ENCODE measurements at regions not wholly inside any gene's neighbourhood (a gene's known extent, or its start where the extent isn't known, plus 50 kb on each side); places are given as distances from the start of the nearest gene placed in this dataset.

GRCh38 chr3:72530426-72530825, 317.8 kb downstream of the SHQ1 start:
- DNase-seq (no peak), ATAC-seq (no peak)
- H3K4me3 Mint-ChIP-seq, result no peak overlapping the region
- ChIA-PET CTCF (interaction anchor here (0.5 kb wide), 1 partner anchor 801 kb away, joined by 3 read pairs; no protein-coding TSS in a partner anchor), POLR2A (no interaction called here)
- no peak overlapping the region for H3K27ac Mint-ChIP-seq
- H3K36me3 Mint-ChIP-seq (ENCODE audit: low read depth), result peaks cover 4% of the 10 kb centered on the region
- peaks cover 10% of the 10 kb centered on the region for H3K4me1 Mint-ChIP-seq
- intact Hi-C loops (cut with DNase I, micrococcal nuclease), result no loop called here
- peaks cover 13% of the 10 kb centered on the region for H3K27me3 Mint-ChIP-seq
- H3K9me3 Mint-ChIP-seq (ENCODE audit: low read depth), result peaks cover 7% of the 10 kb centered on the region

DNA sequence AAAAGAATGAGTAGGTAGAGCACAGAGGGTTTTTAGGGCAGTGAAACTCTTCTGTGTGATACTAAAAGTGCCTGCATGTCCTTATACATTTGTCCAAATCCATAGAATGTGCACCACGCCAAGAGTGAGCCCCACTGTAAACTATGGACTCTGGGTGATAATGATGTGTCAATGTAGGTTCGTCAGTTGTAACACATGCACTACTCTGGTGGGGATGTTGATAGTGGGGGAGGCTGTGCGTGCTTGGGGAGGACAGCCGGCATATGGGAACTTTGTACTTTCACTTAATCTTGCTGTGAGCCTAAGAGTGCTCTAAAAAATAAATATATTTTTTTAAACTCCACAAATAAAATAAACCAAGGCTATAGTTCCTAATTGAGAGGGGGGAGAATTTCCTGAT, 319.2 kb downstream of the SHQ1 start:
- H3K36me3 Mint-ChIP-seq (ENCODE audit: low read depth), result peaks cover 4% of the 10 kb centered on the region
- CTCF ChIA-PET, result no interaction called here

DNA sequence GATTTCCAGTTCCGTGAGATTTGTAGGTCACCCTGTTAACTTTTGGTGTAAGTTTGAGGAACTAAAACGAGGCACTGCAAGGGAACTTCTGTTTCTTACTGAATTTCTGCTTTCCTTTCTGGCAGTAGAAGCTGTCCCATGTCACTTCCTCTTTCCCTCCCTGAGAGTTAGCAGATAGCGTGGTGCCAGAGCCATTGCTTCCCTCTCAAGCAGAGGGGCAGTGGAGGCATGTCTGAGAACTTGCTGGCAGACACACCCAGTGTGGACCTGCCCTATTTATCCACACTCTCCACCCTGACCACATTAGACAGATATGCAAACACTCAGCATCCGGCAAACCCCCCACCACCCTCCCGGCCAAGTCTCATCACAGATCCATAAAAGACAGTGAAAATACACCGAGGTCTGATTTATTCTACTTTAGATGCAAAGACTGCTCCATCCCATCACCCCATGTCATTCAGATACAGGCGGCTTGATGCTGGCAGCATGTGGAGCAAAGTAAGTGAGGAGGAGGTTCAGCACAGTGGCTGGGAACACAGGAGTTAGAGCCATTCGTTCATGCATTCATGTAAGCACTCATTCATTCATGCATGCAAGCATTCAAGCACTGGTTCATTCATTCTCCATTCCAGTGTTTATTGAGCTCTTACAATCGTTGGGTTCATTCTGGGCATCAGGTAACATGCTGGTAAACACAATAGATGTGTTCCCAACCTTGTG, 324.7 kb downstream of the SHQ1 start:
- CTCF ChIA-PET, result no interaction called here
- DNase-seq (no peak), ATAC-seq (no peak)
- H3K9me3 Mint-ChIP-seq (ENCODE audit: low read depth), result no peaks in the 10 kb centered on the region
- H3K27me3 Mint-ChIP-seq, result no peaks in the 10 kb centered on the region
- POLR2A ChIA-PET, result interaction anchor here (1.1 kb wide), 1 partner anchor 110 kb away, joined by 3 read pairs; no protein-coding TSS in a partner anchor
- intact Hi-C loops (cut with DNase I, micrococcal nuclease), result loop anchor here (5.0 kb wide), 2 partner anchors 199 to 299 kb away; no protein-coding TSS in a partner anchor
- H3K27ac Mint-ChIP-seq, result peak overlapping the region; percentile 55
- H3K4me3 Mint-ChIP-seq, result no peak overlapping the region
- peaks cover 45% of the 10 kb centered on the region for H3K4me1 Mint-ChIP-seq
- no peaks in the 10 kb centered on the region for H3K36me3 Mint-ChIP-seq (ENCODE audit: low read depth)

More for the DNA sequence above, 319.2 kb downstream of the SHQ1 start:
- peaks cover 11% of the 10 kb centered on the region for H3K27me3 Mint-ChIP-seq
- ATAC-seq, result no peak
- DNase-seq, result no peak
- peaks cover 10% of the 10 kb centered on the region for H3K4me1 Mint-ChIP-seq
- no peak overlapping the region for H3K4me3 Mint-ChIP-seq
- intact Hi-C loops (cut with DNase I, micrococcal nuclease), result no loop called here
- POLR2A ChIA-PET, result no interaction called here
- H3K9me3 Mint-ChIP-seq (ENCODE audit: low read depth), result peaks cover 7% of the 10 kb centered on the region
- no peak overlapping the region for H3K27ac Mint-ChIP-seq

- ChIA-PET CTCF (interaction anchor here (0.7 to 1.6 kb wide), 6 partner anchors 12 to 329 kb away, joined by 3 to 10 read pairs (median 3); no protein-coding TSS in a partner anchor), POLR2A (interaction anchor here (0.5 to 1.1 kb wide), 4 partner anchors 33 to 689 kb away, joined by 3 read pairs; no protein-coding TSS in a partner anchor)
- intact Hi-C loops (cut with DNase I, micrococcal nuclease), result loop anchor here (1.0 to 5.0 kb wide), 14 partner anchors 14 to 538 kb away; partner anchors contain the start of gene RYBP (in 1 of the 2)
- Mint-ChIP-seq H3K4me3 (peak overlapping the region; percentile 2), H3K27me3 (no peaks in the 10 kb centered on the region), H3K4me1 (peaks cover 45% of the 10 kb centered on the region), H3K9me3 (ENCODE audit: low read depth) (no peaks in the 10 kb centered on the region), H3K27ac (peak overlapping the region; percentile 90), H3K36me3 (ENCODE audit: low read depth) (no peaks in the 10 kb centered on the region)
- DNase-seq (peak; percentile 85), ATAC-seq (peak; percentile 97)
Measured at GRCh38 chr3:72520690-72521308, 327.4 kb downstream of the SHQ1 start.

DNA sequence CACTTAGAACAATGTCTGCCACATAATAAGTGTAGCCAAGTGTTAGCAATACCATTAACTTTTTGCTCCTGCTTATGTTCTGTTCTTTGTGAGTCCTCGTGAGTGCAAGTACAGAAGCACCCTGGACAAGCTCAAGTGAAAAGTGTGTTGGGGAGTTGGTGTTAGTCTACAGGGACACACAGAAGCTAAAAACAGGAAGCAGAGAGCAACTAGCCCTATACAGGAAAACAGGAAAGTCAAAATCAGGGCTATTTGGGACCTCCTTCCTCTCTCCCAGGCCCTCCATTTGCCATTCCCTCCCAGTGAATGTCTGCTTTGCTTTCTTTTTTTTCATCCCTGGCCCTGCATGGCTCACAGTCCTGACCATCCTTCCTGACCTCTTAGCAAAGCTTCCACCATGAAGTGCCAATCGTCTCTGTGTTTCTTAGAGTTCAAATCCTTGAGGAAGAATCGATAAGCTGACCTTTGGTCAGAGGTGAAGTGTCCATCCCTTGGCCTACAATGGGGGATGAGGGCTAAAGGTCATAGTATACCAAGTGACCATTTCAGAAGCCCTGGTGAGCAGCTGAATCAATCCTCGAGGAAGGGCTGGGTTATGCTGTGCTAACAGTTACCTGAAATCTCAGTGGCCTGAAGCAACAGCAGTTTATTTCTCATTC, 328.2 kb downstream of the SHQ1 start:
- Mint-ChIP-seq H3K27ac (peak overlapping the region; percentile 90), H3K4me3 (no peak overlapping the region), H3K27me3 (no peaks in the 10 kb centered on the region), H3K4me1 (peaks cover 45% of the 10 kb centered on the region), H3K9me3 (ENCODE audit: low read depth) (no peaks in the 10 kb centered on the region), H3K36me3 (ENCODE audit: low read depth) (no peaks in the 10 kb centered on the region)
- ChIA-PET POLR2A (interaction anchor here (0.5 to 1.1 kb wide), 2 partner anchors 37 to 145 kb away, joined by 3 read pairs; no protein-coding TSS in a partner anchor), CTCF (interaction anchor here (1.2 to 1.6 kb wide), 3 partner anchors 11 to 330 kb away, joined by 3 to 10 read pairs (median 7); no protein-coding TSS in a partner anchor)
- intact Hi-C loops (cut with DNase I, micrococcal nuclease), result loop anchor here (2.0 to 5.0 kb wide), 5 partner anchors 15 to 537 kb away; partner anchors contain the start of gene RYBP (in 1 of the 2)
- ATAC-seq, result no peak
- no peak for DNase-seq

DNA sequence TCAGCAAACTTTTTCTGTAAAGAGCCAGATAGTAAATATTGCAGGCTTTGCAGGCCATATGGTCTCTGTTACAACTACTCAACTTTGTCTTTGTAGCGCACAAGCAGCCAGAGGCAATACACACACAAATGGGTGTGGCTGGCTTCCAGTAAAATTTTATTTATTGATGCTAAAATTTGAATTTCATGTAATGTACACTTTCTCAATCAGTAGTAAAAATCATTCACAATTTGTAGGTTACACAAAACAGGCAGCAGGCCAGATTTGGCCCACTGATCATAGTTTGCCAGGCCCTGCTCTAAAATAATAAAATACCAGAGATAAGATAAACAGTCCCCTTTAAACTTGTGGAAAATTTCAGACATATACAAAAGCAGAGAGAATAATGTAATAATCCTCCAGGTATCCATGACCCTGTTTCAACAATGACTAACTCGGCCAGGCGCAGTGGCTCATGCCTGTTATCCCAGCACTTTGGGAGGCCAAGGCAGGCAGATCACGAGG, 330.3 kb downstream of the SHQ1 start:
- Mint-ChIP-seq H3K36me3 (ENCODE audit: low read depth) (no peaks in the 10 kb centered on the region), H3K4me3 (no peak overlapping the region), H3K4me1 (peaks cover 34% of the 10 kb centered on the region), H3K9me3 (ENCODE audit: low read depth) (no peaks in the 10 kb centered on the region), H3K27me3 (no peaks in the 10 kb centered on the region), H3K27ac (no peak overlapping the region)
- no peak for DNase-seq
- ChIA-PET POLR2A (no interaction called here), CTCF (no interaction called here)
- ATAC-seq, result no peak
- intact Hi-C loops (cut with DNase I, micrococcal nuclease), result no loop called here

GRCh38 chr3:72517336-72517735, 330.9 kb downstream of the SHQ1 start:
- DNase-seq, result no peak
- ChIA-PET CTCF (no interaction called here), POLR2A (no interaction called here)
- no peak for ATAC-seq
- Mint-ChIP-seq H3K36me3 (ENCODE audit: low read depth) (no peaks in the 10 kb centered on the region), H3K4me3 (no peak overlapping the region), H3K27ac (no peak overlapping the region), H3K9me3 (ENCODE audit: low read depth) (no peaks in the 10 kb centered on the region), H3K4me1 (peaks cover 27% of the 10 kb centered on the region), H3K27me3 (no peaks in the 10 kb centered on the region)
- intact Hi-C loops (cut with DNase I, micrococcal nuclease), result no loop called here

- peaks cover 18% of the 10 kb centered on the region for H3K4me1 Mint-ChIP-seq
- ChIA-PET CTCF (interaction anchor here (0.6 to 0.7 kb wide), 2 partner anchors 10 to 12 kb away, joined by 4 read pairs; no protein-coding TSS in a partner anchor), POLR2A (no interaction called here)
- no peaks in the 10 kb centered on the region for H3K27me3 Mint-ChIP-seq
- H3K4me3 Mint-ChIP-seq, result no peak overlapping the region
- DNase-seq (no peak), ATAC-seq (no peak)
- no peaks in the 10 kb centered on the region for H3K36me3 Mint-ChIP-seq (ENCODE audit: low read depth)
- H3K9me3 Mint-ChIP-seq (ENCODE audit: low read depth), result no peaks in the 10 kb centered on the region
- H3K27ac Mint-ChIP-seq, result no peak overlapping the region
- intact Hi-C loops (cut with DNase I, micrococcal nuclease), result no loop called here
Measured at GRCh38 chr3:72516361-72516760, 331.9 kb downstream of the SHQ1 start.

DNA sequence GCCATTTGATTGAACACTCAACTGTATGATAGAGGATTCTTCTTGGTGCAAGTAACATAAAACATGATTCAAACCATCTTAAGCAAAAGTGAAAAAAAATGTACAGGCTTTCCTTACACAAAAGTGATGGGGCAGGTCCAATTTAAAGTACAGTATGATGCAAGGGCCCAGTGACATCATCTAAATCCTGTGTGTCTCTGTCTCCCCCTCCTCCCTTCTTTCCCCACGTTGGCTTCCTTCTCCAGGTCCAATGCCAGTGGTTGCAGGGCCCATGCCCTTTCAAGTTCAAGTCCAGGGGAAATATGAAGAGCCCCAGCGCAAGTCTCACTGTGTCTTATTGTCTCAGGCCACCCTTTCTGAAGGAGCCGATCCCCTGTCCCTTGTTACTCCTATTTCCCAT, 332.3 kb downstream of the SHQ1 start:
- Mint-ChIP-seq H3K27ac (no peak overlapping the region), H3K4me1 (peaks cover 13% of the 10 kb centered on the region), H3K4me3 (no peak overlapping the region), H3K9me3 (ENCODE audit: low read depth) (no peaks in the 10 kb centered on the region), H3K36me3 (ENCODE audit: low read depth) (no peaks in the 10 kb centered on the region), H3K27me3 (no peaks in the 10 kb centered on the region)
- intact Hi-C loops (cut with DNase I, micrococcal nuclease), result no loop called here
- DNase-seq, result no peak
- ATAC-seq, result no peak
- POLR2A ChIA-PET, result no interaction called here
- CTCF ChIA-PET, result interaction anchor here (0.7 kb wide), 1 partner anchor 9 kb away, joined by 4 read pairs; no protein-coding TSS in a partner anchor

- DNase-seq, result no peak
- Mint-ChIP-seq H3K4me1 (peaks cover 7% of the 10 kb centered on the region), H3K4me3 (no peak overlapping the region), H3K9me3 (ENCODE audit: low read depth) (no peaks in the 10 kb centered on the region), H3K27ac (no peak overlapping the region), H3K36me3 (ENCODE audit: low read depth) (no peaks in the 10 kb centered on the region), H3K27me3 (no peaks in the 10 kb centered on the region)
- no peak for ATAC-seq
- ChIA-PET CTCF (no interaction called here), POLR2A (no interaction called here)
- intact Hi-C loops (cut with DNase I, micrococcal nuclease), result no loop called here
Measured at GRCh38 chr3:72515281-72515680, 333.0 kb downstream of the SHQ1 start.

DNA sequence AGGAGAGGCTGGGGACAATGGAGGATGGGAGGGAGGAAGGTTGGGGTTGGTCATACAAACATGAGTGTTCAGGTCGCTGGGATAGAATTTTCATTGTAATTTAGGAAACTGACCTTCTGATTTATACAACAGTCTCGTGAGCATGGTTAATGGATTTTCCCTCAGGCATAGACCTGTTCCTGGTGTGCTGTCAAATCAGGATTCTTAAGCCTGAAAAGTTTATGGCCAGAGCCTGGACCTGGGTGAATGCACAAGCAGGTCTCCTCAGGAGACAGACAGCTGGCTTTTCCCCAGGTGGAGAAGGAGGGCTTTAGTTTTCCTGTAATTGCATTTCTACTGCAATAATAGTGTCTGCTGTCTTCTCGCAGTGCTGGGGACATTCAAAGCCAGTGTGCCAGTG, 338.0 kb downstream of the SHQ1 start:
- H3K36me3 Mint-ChIP-seq (ENCODE audit: low read depth), result no peaks in the 10 kb centered on the region
- ChIA-PET POLR2A (no interaction called here), CTCF (interaction anchor here (0.6 to 2.3 kb wide), 2 partner anchors 10 to 126 kb away, joined by 3 to 7 read pairs; no protein-coding TSS in a partner anchor)
- peaks cover 8% of the 10 kb centered on the region for H3K4me1 Mint-ChIP-seq
- intact Hi-C loops (cut with DNase I, micrococcal nuclease), result no loop called here
- no peak for DNase-seq
- H3K9me3 Mint-ChIP-seq (ENCODE audit: low read depth), result no peaks in the 10 kb centered on the region
- no peak overlapping the region for H3K4me3 Mint-ChIP-seq
- no peak for ATAC-seq
- H3K27me3 Mint-ChIP-seq, result peaks cover 2% of the 10 kb centered on the region
- no peak overlapping the region for H3K27ac Mint-ChIP-seq
